Mesendoderm (in vitro differentiated cells): ENCODE measurements at regions not wholly inside any gene's neighbourhood (a gene's known extent, or its start where the extent isn't known, plus 50 kb on each side); places are given as distances from the start of the nearest gene placed in this dataset.
"Not testable (repeated sequence)": the region's sequence is repeated elsewhere in the genome, so short reads cannot be mapped to it uniquely, and the experiment has no call there.

ENCODE experiments used
- DNase-seq: peaks from one replicate; pipeline ENCODE4 v3.0.0; 2013
- H2AK5ac ChIP-seq: 2 replicates; pipeline ENCODE4 v1.6.1; 2013; ENCODE audit warnings: low read length, inconsistent platforms
- H2BK120ac ChIP-seq: 2 replicates; pipeline ENCODE4 v1.6.1; 2013; ENCODE audit warnings: low read depth, mild to moderate bottlenecking, low read length, moderate library complexity, mixed read lengths
- H2BK15ac ChIP-seq: replicated peaks from 2 replicates; pipeline ENCODE4 v1.6.1; 2013; ENCODE audit warnings: low read depth, mild to moderate bottlenecking, moderate library complexity
- H2BK5ac ChIP-seq: 2 replicates; pipeline ENCODE4 v1.6.1; 2013; ENCODE audit warnings: low read length, inconsistent platforms
- H3K18ac ChIP-seq: 2 replicates; pipeline ENCODE4 v1.6.1; 2013; ENCODE audit warnings: mild to moderate bottlenecking, low read length, mixed read lengths
- H3K23ac ChIP-seq: one replicate; pipeline ENCODE4 v1.6.1; 2013; ENCODE audit warnings: low read length
- H3K27ac ChIP-seq: 2 replicates; pipeline ENCODE4 v1.5.1; 2013; ENCODE audit warnings: low read depth, mild to moderate bottlenecking, inconsistent platforms, low read length, moderate library complexity
- H3K27me3 ChIP-seq: 2 replicates; pipeline ENCODE4 v1.6.1; 2013; ENCODE audit warnings: low read length, control low read depth, mild to moderate bottlenecking, inconsistent platforms; ENCODE audit not compliant: insufficient read depth, poor library complexity
- H3K36me3 ChIP-seq: 2 replicates; pipeline ENCODE4 v1.6.1; 2013; ENCODE audit warnings: low read length, inconsistent platforms; ENCODE audit not compliant: control insufficient read depth, insufficient read depth
- H3K4ac ChIP-seq: one replicate; pipeline ENCODE4 v1.6.1; 2013; ENCODE audit warnings: low read depth, mild to moderate bottlenecking, low read length, moderate library complexity
- H3K4me1 ChIP-seq: 2 replicates; pipeline ENCODE4 v1.6.1; 2013; ENCODE audit warnings: low read depth, low read length, inconsistent platforms; ENCODE audit not compliant: control insufficient read depth
- H3K4me2 ChIP-seq: 2 replicates; pipeline ENCODE4 v1.6.1; 2013; ENCODE audit warnings: low read length
- H3K4me3 ChIP-seq: 2 replicates; pipeline ENCODE4 v1.5.1; 2013; ENCODE audit warnings: mild to moderate bottlenecking, low read length
- H3K56ac ChIP-seq: one replicate; pipeline ENCODE4 v1.6.1; 2013; ENCODE audit warnings: low read length
- H3K79me1 ChIP-seq: 2 replicates; pipeline ENCODE4 v1.6.1; 2013; ENCODE audit warnings: low read length, inconsistent platforms
- H3K79me2 ChIP-seq: 2 replicates; pipeline ENCODE4 v1.6.1; 2013; ENCODE audit warnings: mild to moderate bottlenecking, low read length; ENCODE audit not compliant: control insufficient read depth, insufficient read depth
- H3K9ac ChIP-seq: 2 replicates; pipeline ENCODE4 v1.6.1; 2013; ENCODE audit warnings: low read length, inconsistent platforms
- H4K5ac ChIP-seq: one replicate; pipeline ENCODE4 v1.6.1; 2013; ENCODE audit warnings: low read length
- H4K8ac ChIP-seq: one replicate; pipeline ENCODE4 v1.6.1; 2013; ENCODE audit warnings: low read depth, mild to moderate bottlenecking, control low read depth, low read length, moderate library complexity
- WGBS: extraction: QIAGEN DNeasy Blood & Tissue Kit; methylation state at CpG from one replicate; pipeline ENCODE4 v1.1.7; 2013; ENCODE audit warnings: low lambda C conversion rate, missing lambda C conversion rate; ENCODE audit not compliant: insufficient coverage; ENCODE audit errors: extremely low coverage; 5-methylcytosine and 5-hydroxymethylcytosine counted together

DNA sequence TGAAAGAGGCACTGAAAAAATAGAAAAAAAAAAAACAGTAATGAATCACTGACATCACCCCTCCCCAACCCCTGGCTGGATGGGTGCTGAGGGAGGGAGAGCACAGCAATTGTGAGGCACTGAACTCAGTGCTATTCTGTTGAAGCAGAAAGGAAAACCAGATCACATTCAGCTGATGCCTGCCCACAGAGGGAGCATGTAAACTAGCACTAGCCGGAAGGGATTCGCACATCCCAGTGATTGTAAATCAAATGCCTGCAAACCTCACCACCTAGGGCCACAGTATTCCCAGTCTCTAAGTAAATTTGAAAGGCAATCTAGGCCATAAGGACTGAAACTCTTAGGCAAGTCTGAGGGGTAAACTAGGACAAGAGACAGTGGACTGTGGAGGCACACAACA is 772.0 kb upstream of the CCDC179 start:
- Histone ChIP-seq H3K79me2 (no peaks in the 10 kb centered on the region), H3K79me1 (no peaks in the 10 kb centered on the region), H3K36me3 (no peaks in the 10 kb centered on the region), H3K18ac (no peak overlapping the region), H2BK120ac (no peak overlapping the region), H3K27me3 (no peaks in the 10 kb centered on the region), H3K4ac (no peak overlapping the region), H3K27ac (no peak overlapping the region), H2AK5ac (no peak overlapping the region), H2BK5ac (no peak overlapping the region), H4K5ac (no peak overlapping the region), H3K56ac (no peak overlapping the region), H3K4me1 (no peaks in the 10 kb centered on the region), H3K23ac (no peak overlapping the region), H3K4me3 (no peak overlapping the region), H3K9ac (no peak overlapping the region), H4K8ac (no peak overlapping the region), H2BK15ac (no peak overlapping the region), H3K4me2 (no peak overlapping the region)
- peak; percentile 5 for DNase-seq
- no CpG with 5 or more reads among the region's 2 CpGs for WGBS

DNA sequence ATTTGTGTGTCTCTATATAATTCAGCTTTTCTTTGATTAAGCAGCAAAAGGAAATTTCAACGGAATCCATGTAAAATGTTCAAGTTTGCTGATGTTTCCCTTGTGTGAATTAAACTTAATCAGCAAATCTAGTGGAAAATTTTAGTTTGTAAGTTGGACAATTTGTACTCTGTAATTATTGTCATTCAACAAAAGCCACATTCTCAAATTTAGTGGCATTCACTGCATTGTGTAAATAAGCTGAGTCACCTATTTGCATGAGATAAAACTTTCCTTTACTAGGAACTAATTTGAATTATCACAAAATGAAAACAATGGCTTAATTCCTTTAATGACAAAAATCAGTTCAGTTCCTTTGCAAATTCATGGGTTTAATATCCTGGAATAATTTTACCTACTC is 784.2 kb upstream of the CCDC179 start:
- H3K9ac ChIP-seq: no peak overlapping the region
- no peak overlapping the region for H3K4me2 ChIP-seq
- no peak overlapping the region for H4K8ac ChIP-seq
- no CpG with 5 or more reads among the region's 1 CpG for WGBS
- no peaks in the 10 kb centered on the region for H3K79me1 ChIP-seq
- no peak overlapping the region for H2BK5ac ChIP-seq
- H2AK5ac ChIP-seq: no peak overlapping the region
- no peak overlapping the region for H2BK15ac ChIP-seq
- H3K4me3 ChIP-seq: no peak overlapping the region
- no peak overlapping the region for H3K4ac ChIP-seq
- H3K27me3 ChIP-seq: no peaks in the 10 kb centered on the region
- H3K18ac ChIP-seq: no peak overlapping the region
- peak; percentile 29 for DNase-seq
- no peaks in the 10 kb centered on the region for H3K4me1 ChIP-seq
- no peaks in the 10 kb centered on the region for H3K36me3 ChIP-seq
- H3K79me2 ChIP-seq: no peaks in the 10 kb centered on the region
- H3K27ac ChIP-seq: no peak overlapping the region
- H4K5ac ChIP-seq: no peak overlapping the region
- no peak overlapping the region for H3K56ac ChIP-seq
- no peak overlapping the region for H2BK120ac ChIP-seq
- no peak overlapping the region for H3K23ac ChIP-seq

DNA sequence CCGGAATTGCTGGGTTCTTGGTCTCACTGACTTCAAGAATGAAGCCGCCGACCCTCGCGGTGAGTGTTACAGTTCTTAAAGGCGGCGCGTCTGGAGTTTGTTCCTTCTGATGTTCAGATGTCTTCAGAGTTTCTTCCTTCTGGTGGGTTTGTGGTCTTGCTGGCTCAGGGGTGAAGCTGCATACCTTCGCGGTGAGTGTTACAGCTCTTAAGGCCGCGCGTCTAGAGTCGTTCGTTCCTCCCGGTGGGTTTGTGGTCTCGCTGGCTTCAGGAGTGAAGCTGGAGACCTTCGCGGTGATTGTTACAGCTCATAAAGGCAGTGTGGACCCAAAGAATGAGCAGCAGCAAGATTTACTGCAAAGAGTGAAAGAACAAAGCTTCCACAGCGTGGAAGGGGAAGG is 792.1 kb upstream of the CCDC179 start:
- H2AK5ac ChIP-seq, H3K36me3 ChIP-seq, H3K79me1 ChIP-seq, H2BK5ac ChIP-seq, H3K27ac ChIP-seq, H3K56ac ChIP-seq, H4K8ac ChIP-seq, H3K4me1 ChIP-seq, H2BK15ac ChIP-seq, H3K4me2 ChIP-seq, H3K9ac ChIP-seq, H3K4me3 ChIP-seq, H3K23ac ChIP-seq, H3K79me2 ChIP-seq, H4K5ac ChIP-seq, H3K18ac ChIP-seq, H3K4ac ChIP-seq, H2BK120ac ChIP-seq, H3K27me3 ChIP-seq, DNase-seq: not testable (repeated sequence)
- whole genome bisulfite sequencing: no CpG with 5 or more reads among the region's 20 CpGs

DNA sequence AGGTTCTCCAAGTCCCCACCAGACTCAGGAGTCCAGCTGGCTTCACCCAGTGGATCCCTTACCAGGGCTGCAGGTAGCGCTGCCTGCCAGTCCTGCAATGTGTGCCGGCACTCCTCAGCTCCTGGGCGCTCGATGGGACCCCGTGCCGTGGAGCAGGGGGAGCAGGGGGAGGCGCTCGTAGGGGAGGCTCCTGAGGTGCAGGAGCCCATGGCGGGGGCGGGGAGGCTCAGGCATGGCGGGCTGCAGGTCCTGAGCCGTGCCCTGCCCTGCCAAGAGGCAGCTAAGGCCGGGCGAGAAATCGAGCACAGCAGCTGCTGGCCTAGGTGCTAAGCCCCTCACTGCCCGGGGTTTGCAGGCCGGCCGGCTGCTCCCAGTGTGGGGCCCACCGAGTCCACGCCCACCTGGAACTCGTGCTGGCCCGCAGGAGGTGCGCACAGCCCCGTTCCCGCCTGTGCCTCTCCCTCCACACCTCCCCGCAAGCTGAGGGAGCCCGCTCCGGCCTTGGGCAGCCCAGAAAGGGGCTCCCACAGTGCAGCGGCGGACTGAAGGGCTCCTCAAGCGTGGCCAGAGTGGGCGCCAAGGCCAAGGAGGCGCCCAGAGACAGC is 792.9 kb upstream of the CCDC179 start:
- H2BK15ac ChIP-seq: no peak overlapping the region
- WGBS: no CpG with 5 or more reads among the region's 33 CpGs

DNA sequence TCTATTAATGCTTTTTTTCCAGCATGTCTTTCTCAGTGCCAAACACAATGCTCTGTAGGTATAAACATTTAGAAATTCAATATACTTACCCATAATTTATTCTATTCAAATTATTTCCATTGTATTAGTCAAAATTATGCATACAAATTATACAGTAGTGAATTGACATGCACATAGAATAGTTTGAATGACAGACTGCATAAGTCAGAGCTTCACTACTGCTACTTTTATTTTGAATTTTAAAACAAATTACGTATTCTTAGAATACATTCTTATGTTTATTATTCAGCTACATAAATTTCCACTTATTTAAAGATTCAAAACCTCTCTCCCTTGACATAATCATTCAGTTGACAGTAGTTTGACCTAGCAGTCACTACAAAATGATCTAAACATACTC is 808.0 kb upstream of the CCDC179 start:
- no peak overlapping the region for H2BK15ac ChIP-seq
- H3K23ac ChIP-seq: no peak overlapping the region
- no peak overlapping the region for H4K8ac ChIP-seq
- H3K4me1 ChIP-seq: no peaks in the 10 kb centered on the region
- H3K79me2 ChIP-seq: no peaks in the 10 kb centered on the region
- H3K27ac ChIP-seq: no peak overlapping the region
- H3K79me1 ChIP-seq: no peaks in the 10 kb centered on the region
- H2BK120ac ChIP-seq: no peak overlapping the region
- no peaks in the 10 kb centered on the region for H3K36me3 ChIP-seq
- no peak overlapping the region for H3K4me3 ChIP-seq
- no peak overlapping the region for H3K18ac ChIP-seq
- no peak overlapping the region for H3K4ac ChIP-seq
- no peak overlapping the region for H2BK5ac ChIP-seq
- WGBS: no CpG with 5 or more reads among the region's 1 CpG
- H2AK5ac ChIP-seq: no peak overlapping the region
- H3K27me3 ChIP-seq: no peaks in the 10 kb centered on the region
- no peak overlapping the region for H3K9ac ChIP-seq
- H4K5ac ChIP-seq: no peak overlapping the region
- H3K4me2 ChIP-seq: no peak overlapping the region
- H3K56ac ChIP-seq: no peak overlapping the region
- no peak for DNase-seq

More for the DNA sequence above, 792.9 kb upstream of the CCDC179 start:
- no peak overlapping the region for H3K18ac ChIP-seq
- no peaks in the 10 kb centered on the region for H3K79me1 ChIP-seq
- H2AK5ac ChIP-seq: no peak overlapping the region
- no peaks in the 10 kb centered on the region for H3K79me2 ChIP-seq
- H4K5ac ChIP-seq: no peak overlapping the region
- no peak overlapping the region for H3K4me2 ChIP-seq
- DNase-seq: no peak
- no peak overlapping the region for H3K4me3 ChIP-seq
- H3K27me3 ChIP-seq: no peaks in the 10 kb centered on the region
- no peaks in the 10 kb centered on the region for H3K36me3 ChIP-seq
- no peak overlapping the region for H2BK120ac ChIP-seq
- H3K56ac ChIP-seq: no peak overlapping the region
- H3K4me1 ChIP-seq: no peaks in the 10 kb centered on the region
- no peak overlapping the region for H2BK5ac ChIP-seq
- H4K8ac ChIP-seq: no peak overlapping the region
- no peak overlapping the region for H3K9ac ChIP-seq
- H3K23ac ChIP-seq: no peak overlapping the region
- H3K4ac ChIP-seq: no peak overlapping the region
- H3K27ac ChIP-seq: no peak overlapping the region

DNA sequence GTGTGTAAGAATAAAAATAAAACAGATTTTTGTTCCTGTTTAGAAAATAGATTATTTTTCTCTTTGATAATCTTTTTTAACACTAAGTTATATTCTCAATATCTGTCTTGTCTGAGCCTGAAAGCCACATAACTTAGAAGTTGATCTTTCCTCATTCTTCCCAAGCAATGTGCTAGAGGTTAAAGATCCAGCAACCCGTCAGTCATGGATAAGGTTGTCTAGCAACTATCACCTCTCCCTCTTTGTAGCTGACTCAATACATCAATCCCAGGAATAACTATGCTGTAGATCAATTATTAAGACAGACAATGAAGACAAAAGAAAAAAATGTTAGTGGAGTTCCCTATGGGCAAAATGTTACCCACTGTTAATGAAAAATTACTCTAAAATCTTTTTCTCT is 813.1 kb upstream of the CCDC179 start:
- no peak overlapping the region for H3K4ac ChIP-seq
- H3K27ac ChIP-seq: no peak overlapping the region
- H2AK5ac ChIP-seq: no peak overlapping the region
- no peak overlapping the region for H3K18ac ChIP-seq
- H3K79me2 ChIP-seq: no peaks in the 10 kb centered on the region
- H3K4me2 ChIP-seq: no peak overlapping the region
- H2BK120ac ChIP-seq: no peak overlapping the region
- H3K36me3 ChIP-seq: no peaks in the 10 kb centered on the region
- H3K56ac ChIP-seq: no peak overlapping the region
- no peak overlapping the region for H4K5ac ChIP-seq
- no peaks in the 10 kb centered on the region for H3K4me1 ChIP-seq
- no CpG with 5 or more reads among the region's 1 CpG for WGBS
- no peak overlapping the region for H2BK15ac ChIP-seq
- no peak overlapping the region for H2BK5ac ChIP-seq
- no peak overlapping the region for H4K8ac ChIP-seq
- no peaks in the 10 kb centered on the region for H3K27me3 ChIP-seq
- no peaks in the 10 kb centered on the region for H3K79me1 ChIP-seq
- H3K4me3 ChIP-seq: no peak overlapping the region
- H3K23ac ChIP-seq: no peak overlapping the region
- no peak for DNase-seq
- H3K9ac ChIP-seq: no peak overlapping the region
